ENCODE measurements at regions not wholly inside any gene's neighbourhood (a gene's known extent, or its start where the extent isn't known, plus 50 kb on each side); places are given as distances from the start of the nearest gene placed in this dataset.

DNA sequence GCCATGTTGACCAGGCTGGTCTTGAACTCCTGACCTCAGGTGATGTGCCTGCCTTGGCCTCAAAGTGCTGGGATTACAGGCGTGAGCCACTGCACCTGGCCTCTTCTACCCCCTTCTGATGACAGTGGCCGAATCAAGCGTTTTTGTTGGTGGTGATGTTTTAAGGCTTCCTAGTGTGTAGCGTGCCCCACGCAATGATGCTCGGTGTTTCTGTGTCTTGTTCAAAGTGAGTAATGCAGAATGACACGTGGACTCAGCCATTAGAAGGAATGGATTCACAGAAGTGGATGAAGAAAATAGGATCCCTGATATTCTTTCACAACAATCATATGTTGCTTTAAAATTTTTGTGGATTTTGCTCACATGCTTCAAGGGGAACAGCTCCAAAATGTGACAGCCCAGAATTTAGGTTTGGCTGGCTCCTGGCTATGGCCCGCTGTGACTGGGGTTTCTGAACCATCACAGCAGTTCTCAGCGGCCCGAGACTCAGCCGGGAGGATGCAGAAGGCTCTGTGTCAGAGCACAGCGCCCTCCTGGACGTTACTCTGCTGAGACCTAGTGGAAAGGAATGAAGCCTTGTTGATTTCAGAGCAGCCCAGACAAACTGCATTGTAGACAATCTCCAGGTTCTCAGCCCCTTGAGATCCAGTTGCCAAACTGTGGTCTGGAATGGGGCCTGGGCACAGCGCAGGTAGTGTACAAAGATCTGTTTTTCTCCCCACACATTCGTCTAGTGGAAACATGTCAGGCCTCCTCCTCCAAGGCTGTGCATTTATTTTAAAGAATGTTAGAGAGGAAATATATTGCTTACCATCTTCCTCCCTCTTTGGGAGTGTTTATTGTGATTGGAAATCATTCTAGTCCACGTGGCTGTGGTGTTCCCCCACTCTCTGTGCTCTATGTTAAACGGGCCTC, 57.6 kb upstream of the TIAM2 start:
- TF ChIP-seq, protein P1, sequence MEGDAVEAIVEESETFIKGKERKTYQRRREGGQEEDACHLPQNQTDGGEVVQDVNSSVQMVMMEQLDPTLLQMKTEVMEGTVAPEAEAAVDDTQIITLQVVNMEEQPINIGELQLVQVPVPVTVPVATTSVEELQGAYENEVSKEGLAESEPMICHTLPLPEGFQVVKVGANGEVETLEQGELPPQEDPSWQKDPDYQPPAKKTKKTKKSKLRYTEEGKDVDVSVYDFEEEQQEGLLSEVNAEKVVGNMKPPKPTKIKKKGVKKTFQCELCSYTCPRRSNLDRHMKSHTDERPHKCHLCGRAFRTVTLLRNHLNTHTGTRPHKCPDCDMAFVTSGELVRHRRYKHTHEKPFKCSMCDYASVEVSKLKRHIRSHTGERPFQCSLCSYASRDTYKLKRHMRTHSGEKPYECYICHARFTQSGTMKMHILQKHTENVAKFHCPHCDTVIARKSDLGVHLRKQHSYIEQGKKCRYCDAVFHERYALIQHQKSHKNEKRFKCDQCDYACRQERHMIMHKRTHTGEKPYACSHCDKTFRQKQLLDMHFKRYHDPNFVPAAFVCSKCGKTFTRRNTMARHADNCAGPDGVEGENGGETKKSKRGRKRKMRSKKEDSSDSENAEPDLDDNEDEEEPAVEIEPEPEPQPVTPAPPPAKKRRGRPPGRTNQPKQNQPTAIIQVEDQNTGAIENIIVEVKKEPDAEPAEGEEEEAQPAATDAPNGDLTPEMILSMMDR (conservative IDR thresholded peaks at IDR 0.05; ENCODE audit: low read length): no peak
- TF ChIP-seq EZH2phosphoT487 (IDR thresholded peaks at IDR 0.05; ENCODE audit: borderline replicate concordance, low read depth, low read length): no peak

Data from OCI-LY7 (cell line).